Sciatic nerve (tissue), 2 donors: ENCODE measurements at regions not wholly inside any gene's neighbourhood (a gene's known extent, or its start where the extent isn't known, plus 50 kb on each side); places are given as distances from the start of the nearest gene placed in this dataset.

Experiments used
- ATAC-seq: fragments of 200-7000 bp; cut with Tn5 transposase; one replicate; pipeline ENCODE4 v1.9.1; 2020; ENCODE audit warnings: mild to moderate bottlenecking, moderate library complexity
- DNase-seq: peaks from one replicate; pipeline ENCODE4 v3.0.0-alpha.2; 2020; ENCODE audit warnings: low spot score
- intact Hi-C: fragments of 100-400 bp; cut with DNase I; formaldehyde crosslinking; loops from one replicate; pipeline ENCODE4 v1.14.2; 2022
- donor health status: DM: no; HTN: no; CAD: no.
- donor health status: DM: no; HTN: no; CAD: no.

- intact Hi-C loops: no loop called here
- no peak for DNase-seq
- no peak for ATAC-seq
Observed at GRCh38 chr6:128694303-128695009, 174.1 kb upstream of the PTPRK start.

- intact Hi-C loops: no loop called here
- DNase-seq: no peak
- ATAC-seq: no peak
Observed at GRCh38 chr6:128690063-128690462, 169.7 kb upstream of the PTPRK start.

GRCh38 chr6:128686084-128686483 lies 165.7 kb upstream of the PTPRK start:
- intact Hi-C loops: no loop called here
- DNase-seq (no peak), ATAC-seq (no peak)

- DNase-seq: no peak
- intact Hi-C loops: no loop called here
- ATAC-seq: no peak
Observed at GRCh38 chr6:128676456-128676855, 156.1 kb upstream of the PTPRK start.

GRCh38 chr6:128672023-128672422 lies 151.6 kb upstream of the PTPRK start:
- intact Hi-C loops: no loop called here
- ATAC-seq (no peak), DNase-seq (no peak)

- intact Hi-C loops: no loop called here
- ATAC-seq: no peak
- DNase-seq: no peak
Observed at GRCh38 chr6:128667339-128667858, 147.0 kb upstream of the PTPRK start.

GRCh38 chr6:128666405-128666804 lies 146.0 kb upstream of the PTPRK start:
- ATAC-seq: no peak
- no peak for DNase-seq
- intact Hi-C loops: no loop called here

GRCh38 chr6:128663238-128663637 lies 142.8 kb upstream of the PTPRK start:
- DNase-seq: no peak
- intact Hi-C loops: no loop called here
- ATAC-seq: no peak

GRCh38 chr6:128659878-128660622 lies 139.7 kb upstream of the PTPRK start:
- DNase-seq: no peak

GRCh38 chr6:128659276-128659675 lies 138.9 kb upstream of the PTPRK start:
- DNase-seq (no peak), ATAC-seq (no peak)
- intact Hi-C loops: no loop called here

More at GRCh38 chr6:128659878-128660622, 139.7 kb upstream of the PTPRK start:
- ATAC-seq: no peak
- intact Hi-C loops: no loop called here

GRCh38 chr6:128657181-128657580 lies 136.8 kb upstream of the PTPRK start:
- DNase-seq (no peak), ATAC-seq (no peak)
- intact Hi-C loops: no loop called here

- no peak for DNase-seq
- intact Hi-C loops: no loop called here
- no peak for ATAC-seq
Observed at GRCh38 chr6:128655978-128656498, 135.6 kb upstream of the PTPRK start.

GRCh38 chr6:128648022-128648598 lies 127.7 kb upstream of the PTPRK start:
- intact Hi-C loops: no loop called here
- DNase-seq (no peak), ATAC-seq (no peak)

- no peak for ATAC-seq
Observed at GRCh38 chr6:128642132-128642531, 121.7 kb upstream of the PTPRK start.

GRCh38 chr6:128641703-128642102 lies 121.3 kb upstream of the PTPRK start:
- intact Hi-C loops: no loop called here
- DNase-seq (no peak), ATAC-seq (no peak)

More at GRCh38 chr6:128642132-128642531, 121.7 kb upstream of the PTPRK start:
- DNase-seq: no peak
- intact Hi-C loops: no loop called here

GRCh38 chr6:128638817-128639216 lies 118.4 kb upstream of the PTPRK start:
- ATAC-seq: no peak

GRCh38 chr6:128635219-128635618 lies 114.8 kb upstream of the PTPRK start:
- DNase-seq (no peak), ATAC-seq (no peak)
- intact Hi-C loops: no loop called here

More at GRCh38 chr6:128638817-128639216, 118.4 kb upstream of the PTPRK start:
- no peak for DNase-seq
- intact Hi-C loops: no loop called here

- intact Hi-C loops: no loop called here
- ATAC-seq (no peak), DNase-seq (no peak)
Observed at GRCh38 chr6:128632131-128632530, 111.7 kb upstream of the PTPRK start.

GRCh38 chr6:128631031-128631430 lies 110.6 kb upstream of the PTPRK start:
- intact Hi-C loops: no loop called here
- DNase-seq (no peak), ATAC-seq (no peak)

- intact Hi-C loops: no loop called here
- DNase-seq (no peak), ATAC-seq (no peak)
Observed at GRCh38 chr6:128630213-128630612, 109.8 kb upstream of the PTPRK start.
